GM21723 (cell line): ENCODE measurements at regions not wholly inside any gene's neighbourhood (a gene's known extent, or its start where the extent isn't known, plus 50 kb on each side); places are given as distances from the start of the nearest gene placed in this dataset.
A peak's percentile ranks its signal among the peaks of the same experiment; 100 is the strongest.

ENCODE experiments used
- ATAC-seq: cut with Tn5 transposase; IDR thresholded peaks from one replicate; pipeline ENCODE4 v1.9.1; 2021; ENCODE audit warnings: mild to moderate bottlenecking, moderate library complexity; ENCODE audit not compliant: unreplicated experiment

DNA sequence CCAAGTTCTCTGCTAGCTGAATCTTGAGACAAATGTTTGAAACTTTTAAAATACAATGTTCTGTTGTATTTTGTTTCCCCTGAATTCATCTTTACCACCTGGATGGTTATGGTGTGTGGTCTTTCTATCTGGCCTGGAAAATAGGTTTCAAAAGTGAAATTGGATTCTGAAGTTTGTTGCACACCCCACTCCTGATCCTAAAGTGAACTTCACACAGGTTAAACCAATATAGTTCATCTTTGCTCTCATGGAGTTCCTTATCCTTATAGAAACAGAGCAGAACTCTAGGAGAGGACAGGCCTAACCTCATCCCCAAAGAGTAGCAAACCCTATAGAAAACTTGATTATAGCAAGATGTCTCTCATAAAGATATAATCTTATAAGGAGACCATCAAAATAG lies 179.4 kb upstream of the BCL6 start:
- ATAC-seq = no peak

DNA sequence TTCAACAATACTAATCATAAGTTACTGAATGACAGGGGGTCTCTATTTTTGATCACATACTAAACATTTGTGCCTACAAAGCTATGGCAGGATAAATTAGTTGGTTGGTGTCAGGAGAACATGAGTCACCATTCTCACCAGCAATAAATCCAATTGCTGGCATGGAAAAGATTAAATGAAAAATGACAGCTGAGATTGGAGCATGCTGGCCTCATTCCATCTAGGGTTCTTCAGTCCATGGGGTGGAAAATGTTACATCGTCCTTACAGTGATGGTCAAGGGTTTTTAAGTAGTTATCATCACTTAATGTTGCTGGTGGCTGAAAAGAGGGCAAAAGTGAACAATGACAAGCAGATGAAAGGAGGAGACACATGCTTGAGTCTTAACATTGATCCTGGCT lies 180.1 kb upstream of the BCL6 start:
- no peak for ATAC-seq

DNA sequence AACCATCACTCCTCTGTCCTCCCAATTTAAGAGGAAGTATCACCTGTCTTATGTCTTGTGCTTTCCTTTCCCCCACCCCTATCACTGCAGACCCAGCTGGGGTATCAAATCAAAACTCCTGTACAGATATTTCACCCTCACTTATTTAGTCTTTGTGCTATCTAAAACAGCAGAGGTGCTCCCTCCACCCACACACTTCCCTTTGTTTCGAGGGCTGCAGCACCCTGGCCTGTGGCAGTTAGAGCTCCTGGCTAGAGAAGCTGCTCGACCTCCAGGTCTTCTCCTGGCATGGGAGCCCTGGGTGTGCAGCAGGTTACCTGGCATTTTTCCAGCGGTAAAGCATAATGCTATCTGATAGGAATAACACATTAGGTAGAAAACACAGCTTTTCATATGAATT lies 181.4 kb upstream of the BCL6 start:
- no peak for ATAC-seq

DNA sequence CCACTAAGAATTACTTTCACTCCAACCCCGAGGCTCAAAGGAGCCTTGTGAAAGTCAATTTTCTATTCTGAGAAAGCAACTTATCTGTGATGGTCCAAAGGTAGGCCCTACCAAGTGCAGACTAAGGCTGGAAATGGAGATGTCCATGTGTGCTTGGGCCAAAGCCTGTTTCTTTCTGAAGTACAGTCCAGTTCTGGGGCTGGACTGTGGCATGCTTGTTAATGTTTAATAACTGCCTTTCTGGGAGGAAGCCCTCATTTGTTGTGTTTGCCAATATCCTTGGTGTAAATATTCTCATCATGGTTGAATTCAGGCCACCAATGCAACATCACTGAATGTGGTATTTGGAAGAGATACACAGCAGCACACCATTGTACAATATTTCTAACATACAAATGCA lies 182.3 kb upstream of the BCL6 start:
- ATAC-seq = no peak

DNA sequence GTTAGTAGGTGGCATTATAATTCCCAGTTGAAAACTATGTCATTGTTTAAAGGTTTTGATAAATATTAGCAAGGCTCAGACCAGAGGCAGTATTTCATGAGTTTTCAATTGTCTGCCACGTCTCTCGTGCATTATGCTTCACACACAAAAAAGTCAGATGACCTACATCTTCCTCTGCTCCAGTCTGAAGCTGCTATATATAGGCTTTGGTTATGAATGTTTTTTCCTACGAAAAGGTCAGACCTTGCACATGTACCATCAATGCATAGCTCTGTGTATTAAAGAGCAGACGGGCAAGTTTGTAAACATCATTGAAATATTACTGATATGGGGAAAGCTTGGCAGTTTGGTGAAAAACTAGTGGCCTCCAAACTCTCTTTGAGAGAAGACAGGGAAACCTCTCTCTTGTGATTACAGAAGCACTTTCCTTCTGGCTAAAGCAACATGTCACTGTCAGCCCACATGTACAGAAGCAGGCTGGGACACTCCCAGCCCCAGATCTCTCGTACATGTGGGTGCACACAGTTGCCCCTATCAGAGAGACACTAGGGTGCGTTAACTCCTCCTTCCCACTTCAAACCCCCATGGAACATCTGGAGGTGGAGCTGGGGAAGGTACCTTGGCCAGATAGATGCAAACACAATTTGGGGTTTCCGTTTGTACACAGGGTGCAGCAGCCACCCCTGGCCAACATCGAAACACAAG lies 184.0 kb upstream of the BCL6 start:
- no peak for ATAC-seq

- no peak for ATAC-seq
Measured at GRCh38 chr3:187930021-187930420, 184.8 kb upstream of the BCL6 start.

DNA sequence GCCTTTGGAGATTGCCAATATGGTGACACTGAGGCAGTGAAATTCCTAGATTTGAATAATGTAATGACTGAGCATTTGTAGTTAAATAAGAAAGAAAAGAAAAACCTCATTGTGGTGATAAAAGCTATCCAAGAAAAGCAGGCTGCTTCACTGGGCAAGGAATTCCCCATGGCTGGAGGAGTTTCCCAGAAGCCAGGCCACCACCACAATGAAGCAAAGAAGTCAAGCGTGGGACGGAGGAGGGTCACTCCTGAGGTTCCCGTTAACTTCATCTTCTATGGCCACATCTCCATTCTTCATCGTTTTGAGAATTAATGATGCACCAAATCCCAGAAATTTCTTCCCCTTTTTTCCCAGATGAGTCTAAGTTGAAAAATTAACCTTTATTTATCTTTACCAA lies 185.8 kb upstream of the BCL6 start:
- no peak for ATAC-seq

- no peak for ATAC-seq
Measured at GRCh38 chr3:187931770-187932278, 186.6 kb upstream of the BCL6 start.

DNA sequence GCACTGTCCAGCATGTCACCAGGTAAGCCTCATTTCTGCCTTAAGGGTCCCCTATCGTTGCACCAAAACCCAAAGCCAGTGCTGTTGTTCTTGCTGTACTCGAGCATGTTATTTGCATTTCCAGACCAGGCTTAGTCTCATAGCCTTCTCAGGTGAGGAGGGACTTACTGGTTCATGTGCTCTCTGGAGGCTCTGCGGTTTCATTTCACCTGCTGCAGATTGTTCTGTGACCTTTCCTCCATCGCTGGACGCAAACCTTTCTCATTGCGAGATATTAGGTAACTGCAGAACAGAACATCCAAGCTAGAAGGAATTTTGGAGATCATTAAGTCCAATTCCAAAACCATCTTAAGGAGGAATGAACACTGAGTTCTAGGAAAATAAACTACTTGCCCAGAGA lies 187.3 kb upstream of the BCL6 start:
- no peak for ATAC-seq

DNA sequence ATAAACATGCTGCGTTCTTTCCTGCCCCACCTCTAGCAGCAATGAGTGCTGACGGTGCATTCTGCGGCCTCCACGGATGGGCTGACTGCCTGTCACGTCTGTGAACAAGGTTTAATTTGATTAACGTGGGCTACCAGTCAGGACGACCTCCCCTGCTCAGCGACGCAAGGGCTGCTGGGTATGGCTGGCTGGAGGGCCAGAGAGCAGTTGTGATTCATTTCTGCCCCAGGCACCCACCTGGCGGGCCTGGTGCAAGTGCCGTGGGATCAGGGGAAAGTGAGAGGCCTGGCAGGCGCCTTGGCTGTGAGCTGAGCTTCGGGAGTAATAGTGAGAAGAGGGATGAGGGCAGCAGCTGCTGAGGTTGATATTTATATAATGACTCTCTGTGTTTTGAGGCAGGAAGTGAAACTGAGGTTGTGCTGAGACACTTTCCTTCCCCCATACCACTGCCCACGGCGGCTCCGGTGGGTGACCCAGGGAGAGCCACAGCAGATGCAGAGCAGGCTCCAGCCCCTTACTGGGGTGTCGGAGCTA lies 190.4 kb upstream of the BCL6 start:
- ATAC-seq = peak; percentile 99

- ATAC-seq = no peak
Measured at GRCh38 chr3:187936676-187937075, 191.4 kb upstream of the BCL6 start.

GRCh38 chr3:187939891-187940290 lies 194.6 kb upstream of the BCL6 start:
- ATAC-seq = no peak

DNA sequence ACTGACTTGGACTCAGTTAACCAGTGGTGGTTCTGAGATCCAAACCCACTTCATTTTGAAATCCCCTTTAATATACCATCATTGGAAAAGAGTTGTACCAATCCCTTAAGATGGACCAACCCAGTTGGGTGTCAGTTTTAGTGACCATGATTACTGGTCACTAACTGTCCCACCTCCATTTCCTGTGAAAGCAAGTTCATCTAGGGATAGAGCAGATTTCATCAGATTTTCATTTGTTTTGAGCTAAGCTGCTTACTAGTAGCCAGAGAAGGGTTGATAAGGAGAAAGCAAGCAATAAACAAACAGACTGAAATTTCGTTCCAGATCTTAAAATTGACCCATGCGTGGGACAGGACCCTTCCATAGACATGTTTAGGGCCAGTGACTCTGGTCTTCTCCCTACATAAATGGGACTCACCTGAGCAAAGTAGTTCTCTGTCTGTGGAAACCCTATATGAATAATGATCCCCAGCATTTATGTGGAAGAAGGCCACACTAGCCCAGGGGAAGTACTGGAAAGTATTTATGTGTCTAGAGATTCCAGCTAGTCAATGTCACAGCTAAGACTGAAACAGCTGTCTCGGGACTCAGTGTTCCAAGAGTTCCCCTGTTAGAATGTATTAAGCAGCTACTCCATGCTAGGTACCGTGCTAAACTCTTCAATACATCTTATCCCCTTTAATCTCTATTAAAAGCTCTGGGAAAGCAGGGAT lies 196.0 kb upstream of the BCL6 start:
- ATAC-seq = no peak

DNA sequence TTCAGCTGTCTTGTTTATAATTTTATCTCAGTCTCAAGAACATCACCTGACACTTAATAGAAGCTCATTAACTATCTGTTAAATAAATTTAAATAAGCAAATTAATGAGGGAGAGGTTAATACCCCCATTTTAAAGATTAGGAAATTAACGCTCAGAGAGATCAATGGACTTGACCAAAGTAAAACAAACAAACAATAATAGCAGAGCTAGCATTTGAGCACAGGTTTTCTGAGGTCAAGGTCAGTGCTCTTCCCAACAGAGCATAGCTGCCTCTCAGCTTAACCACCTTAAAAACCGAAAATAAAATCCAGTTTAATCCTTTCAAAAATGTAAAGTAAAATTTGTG lies 196.6 kb upstream of the BCL6 start:
- ATAC-seq = no peak

GRCh38 chr3:187942658-187943241 lies 197.5 kb upstream of the BCL6 start:
- ATAC-seq = no peak

- ATAC-seq = no peak
Measured at GRCh38 chr3:187943677-187944389, 198.6 kb upstream of the BCL6 start.

DNA sequence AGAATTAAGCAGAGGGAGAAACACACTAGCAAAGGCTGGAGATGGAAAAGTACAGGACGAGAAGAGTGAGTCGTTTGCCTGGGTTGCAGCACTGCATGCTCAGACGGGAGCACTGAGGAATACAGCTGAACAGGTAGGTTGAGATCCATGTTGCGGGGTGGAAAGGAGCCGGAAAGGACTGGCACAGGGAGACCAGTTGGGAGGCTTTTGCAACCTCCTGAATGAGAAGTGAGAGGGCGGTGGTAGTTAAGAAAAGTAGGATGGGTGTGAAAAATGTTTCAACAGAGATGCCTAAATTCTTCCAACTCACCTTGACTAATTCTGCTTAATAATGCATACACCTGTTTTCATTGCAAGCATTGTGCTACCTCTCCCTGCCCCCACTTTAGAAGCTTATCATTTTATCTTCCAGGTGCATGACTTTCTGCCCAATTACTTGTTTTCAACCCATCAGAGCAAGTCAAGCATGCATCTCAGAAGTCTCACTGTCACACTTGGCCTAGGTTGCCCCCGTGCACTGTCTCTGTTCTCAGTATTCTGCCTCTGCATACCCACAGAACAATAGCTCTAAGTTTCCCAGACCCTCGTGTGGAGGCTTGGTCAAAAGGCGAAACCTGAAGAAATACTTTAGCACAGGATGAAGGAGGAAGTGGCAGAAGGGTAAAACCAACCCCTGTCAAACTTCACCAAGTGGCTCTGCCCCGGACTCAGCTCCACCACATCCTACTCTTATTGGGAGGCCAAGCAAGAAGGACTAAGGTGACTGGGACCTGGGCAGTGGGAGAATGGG lies 199.3 kb upstream of the BCL6 start:
- no peak for ATAC-seq

- ATAC-seq = no peak
Measured at GRCh38 chr3:187945374-187945773, 200.1 kb upstream of the BCL6 start.

DNA sequence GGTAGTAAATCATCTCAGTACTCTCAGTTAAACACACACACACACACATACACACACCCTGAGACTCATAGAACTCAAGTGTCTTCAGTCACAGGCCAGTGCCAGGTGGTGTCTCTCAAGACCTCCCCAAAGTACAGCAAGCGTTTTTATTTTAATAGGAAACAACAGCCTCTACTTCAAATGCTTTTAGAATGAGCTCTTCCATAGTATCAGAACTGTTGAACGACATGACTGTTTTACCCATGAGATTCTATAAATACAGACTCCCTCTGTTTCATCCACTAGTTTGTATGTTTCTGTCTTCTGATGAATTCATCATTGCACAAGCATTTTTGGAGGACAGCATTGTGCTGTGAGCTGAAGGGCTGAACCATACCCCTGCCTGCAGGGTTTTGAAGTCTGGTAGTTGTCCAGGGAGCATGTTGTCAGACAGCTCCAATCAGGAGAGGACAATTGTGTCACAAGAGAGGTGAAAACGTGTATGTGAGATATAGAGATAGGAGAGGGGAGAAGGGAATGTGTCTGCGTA lies 201.0 kb upstream of the BCL6 start:
- ATAC-seq = no peak

DNA sequence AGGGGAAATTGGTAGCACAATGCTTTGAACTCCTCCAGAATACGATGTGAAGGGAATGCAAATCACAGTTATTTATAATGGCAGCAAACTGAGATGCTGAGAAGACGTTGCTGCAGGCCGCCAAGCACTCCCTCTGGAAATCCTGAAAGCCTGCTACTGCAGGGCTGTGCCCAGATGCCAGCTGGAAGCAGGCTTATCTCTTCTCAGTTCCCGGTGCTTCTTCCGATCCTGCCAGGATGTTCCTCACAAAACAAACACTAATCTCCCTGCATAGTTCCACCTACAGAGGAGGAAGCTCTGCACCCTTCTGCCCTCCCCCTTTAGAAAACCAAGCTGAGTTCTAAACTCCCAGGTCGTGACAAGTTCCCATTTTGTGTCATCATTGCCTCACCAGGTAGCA lies 201.7 kb upstream of the BCL6 start:
- no peak for ATAC-seq
